GM12878 (cell line): ENCODE measurements at regions not wholly inside any gene's neighbourhood (a gene's known extent, or its start where the extent isn't known, plus 50 kb on each side); places are given as distances from the start of the nearest gene placed in this dataset.

Source experiments
- CBFB ChIP-seq: IDR thresholded peaks from 2 replicates; pipeline ENCODE4 v1.6.1; 2016; ENCODE audit warnings: antibody characterized with exemption, low read depth
- CEBPB ChIP-seq, 2 experiments: fragments of 150-350 bp in 1 of 2; IDR thresholded peaks; 2 replicates each; pipeline ENCODE4 v1.6.1; 2012 to 2014; ENCODE audit warnings: low read depth in 2 of 2, low read length in 2 of 2, borderline replicate concordance in 1 of 2, inconsistent platforms in 1 of 2
- FOS ChIP-seq: IDR thresholded peaks from 3 replicates; pipeline ENCODE4 v1.6.1; 2011; ENCODE audit warnings: borderline replicate concordance; ENCODE audit not compliant: insufficient read length; ENCODE audit errors: extremely low read depth
- POLR2A ChIP-seq: IDR thresholded peaks from 2 replicates; pipeline ENCODE4 v1.6.1; 2011; ENCODE audit warnings: low read depth, mild to moderate bottlenecking, low read length
- SMC3 ChIP-seq: IDR thresholded peaks from 2 replicates; pipeline ENCODE4 v1.6.1; 2011; ENCODE audit warnings: low read length, improper control_type of control experiment, borderline replicate concordance
- TBL1XR1 ChIP-seq: IDR thresholded peaks from 2 replicates; pipeline ENCODE4 v1.6.1; 2012; ENCODE audit warnings: low read depth, low read length, improper control_type of control experiment
- TCF3 ChIP-seq: IDR thresholded peaks from 2 replicates; pipeline ENCODE4 v1.6.1; 2012; ENCODE audit warnings: low read depth, mild to moderate bottlenecking, low read length, borderline replicate concordance; ENCODE audit not compliant: insufficient read depth
- ZNF384 ChIP-seq: IDR thresholded peaks from 2 replicates; pipeline ENCODE4 v1.6.1; 2012; ENCODE audit warnings: low read depth, mild to moderate bottlenecking, low read length, improper control_type of control experiment, borderline replicate concordance
- TF ChIP-seq, protein P1 (sequence below): fragments of 450-650 bp; IDR thresholded peaks from 2 replicates; pipeline ENCODE4 v1.6.1; 2016; ENCODE audit warnings: mild to moderate bottlenecking, moderate library complexity, borderline replicate concordance
- TF ChIP-seq, protein P2 (sequence below), 3 experiments: IDR thresholded peaks in 2 of 3; conservative IDR thresholded peaks in 1 of 3; 2 replicates each; pipeline ENCODE4 v1.5.1; 2011; ENCODE audit warnings: low read depth in 3 of 3, low read length in 3 of 3, mild to moderate bottlenecking in 3 of 3, control low read depth in 2 of 3, moderate library complexity in 2 of 3, inconsistent platforms in 1 of 3, mixed read lengths in 1 of 3; ENCODE audit not compliant: control insufficient read depth in 2 of 3, insufficient read depth in 1 of 3; ENCODE audit errors: extremely low read depth in 1 of 3
- TF ChIP-seq, protein P3 (sequence below): fragments of 450-650 bp; IDR thresholded peaks from 2 replicates; pipeline ENCODE4 v1.6.1; 2017; ENCODE audit warnings: mild to moderate bottlenecking
- TF ChIP-seq, protein P4 (sequence below): IDR thresholded peaks from 2 replicates; pipeline ENCODE4 v1.6.1; 2011; ENCODE audit warnings: low read depth, mild to moderate bottlenecking, low read length, moderate library complexity, borderline replicate concordance; ENCODE audit errors: extremely low read depth
- TF ChIP-seq, protein P5 (sequence below): fragments of 450-650 bp; formaldehyde crosslinking; IDR thresholded peaks from 2 replicates; pipeline ENCODE4 v1.5.0; 2022; ENCODE audit warnings: mild to moderate bottlenecking, missing genetic modification characterization
- TF ChIP-seq, protein P6 (sequence below): fragments of 450-650 bp; IDR thresholded peaks from 2 replicates; pipeline ENCODE4 v1.6.1; 2017; ENCODE audit warnings: antibody characterized with exemption, mild to moderate bottlenecking, moderate library complexity

DNA sequence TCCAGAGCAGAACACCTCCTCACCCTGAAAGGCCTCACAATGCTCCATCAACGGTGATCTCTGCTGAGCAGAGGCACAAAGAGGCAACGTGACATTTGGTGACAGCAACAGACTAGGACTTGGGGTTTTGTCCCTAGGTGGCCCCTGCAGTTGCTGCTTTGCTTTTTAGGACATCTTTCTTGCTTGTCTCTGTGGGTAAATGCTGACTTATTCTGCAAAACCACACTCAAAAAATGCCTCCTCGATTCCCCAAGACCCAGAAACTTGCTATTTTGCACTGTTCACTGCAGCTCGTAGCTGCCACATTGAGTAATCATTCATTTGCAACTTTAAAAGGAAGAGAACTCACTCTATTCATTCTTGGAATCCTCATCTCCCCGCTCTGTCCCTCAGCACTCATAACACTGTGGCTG is 209.9 kb downstream of the LY86 start (continued):
- TF ChIP-seq, protein P1, sequence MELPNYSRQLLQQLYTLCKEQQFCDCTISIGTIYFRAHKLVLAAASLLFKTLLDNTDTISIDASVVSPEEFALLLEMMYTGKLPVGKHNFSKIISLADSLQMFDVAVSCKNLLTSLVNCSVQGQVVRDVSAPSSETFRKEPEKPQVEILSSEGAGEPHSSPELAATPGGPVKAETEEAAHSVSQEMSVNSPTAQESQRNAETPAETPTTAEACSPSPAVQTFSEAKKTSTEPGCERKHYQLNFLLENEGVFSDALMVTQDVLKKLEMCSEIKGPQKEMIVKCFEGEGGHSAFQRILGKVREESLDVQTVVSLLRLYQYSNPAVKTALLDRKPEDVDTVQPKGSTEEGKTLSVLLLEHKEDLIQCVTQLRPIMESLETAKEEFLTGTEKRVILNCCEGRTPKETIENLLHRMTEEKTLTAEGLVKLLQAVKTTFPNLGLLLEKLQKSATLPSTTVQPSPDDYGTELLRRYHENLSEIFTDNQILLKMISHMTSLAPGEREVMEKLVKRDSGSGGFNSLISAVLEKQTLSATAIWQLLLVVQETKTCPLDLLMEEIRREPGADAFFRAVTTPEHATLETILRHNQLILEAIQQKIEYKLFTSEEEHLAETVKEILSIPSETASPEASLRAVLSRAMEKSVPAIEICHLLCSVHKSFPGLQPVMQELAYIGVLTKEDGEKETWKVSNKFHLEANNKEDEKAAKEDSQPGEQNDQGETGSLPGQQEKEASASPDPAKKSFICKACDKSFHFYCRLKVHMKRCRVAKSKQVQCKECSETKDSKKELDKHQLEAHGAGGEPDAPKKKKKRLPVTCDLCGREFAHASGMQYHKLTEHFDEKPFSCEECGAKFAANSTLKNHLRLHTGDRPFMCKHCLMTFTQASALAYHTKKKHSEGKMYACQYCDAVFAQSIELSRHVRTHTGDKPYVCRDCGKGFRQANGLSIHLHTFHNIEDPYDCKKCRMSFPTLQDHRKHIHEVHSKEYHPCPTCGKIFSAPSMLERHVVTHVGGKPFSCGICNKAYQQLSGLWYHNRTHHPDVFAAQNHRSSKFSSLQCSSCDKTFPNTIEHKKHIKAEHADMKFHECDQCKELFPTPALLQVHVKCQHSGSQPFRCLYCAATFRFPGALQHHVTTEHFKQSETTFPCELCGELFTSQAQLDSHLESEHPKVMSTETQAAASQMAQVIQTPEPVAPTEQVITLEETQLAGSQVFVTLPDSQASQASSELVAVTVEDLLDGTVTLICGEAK, result no peak
- TF ChIP-seq SMC3 (0 out of 2 replicates have a peak, but pooled peaks have one; percentile 18), TCF3 (no peak), FOS (no peak), CBFB (no peak), CEBPB (IDR thresholded peaks at IDR 0.05; ENCODE audit: borderline replicate concordance in 1 of 2, low read depth in 2 of 2, low read length in 2 of 2) (no peak), ZNF384 (no peak), TBL1XR1 (no peak), POLR2A (no peak)
- TF ChIP-seq, protein P2, sequence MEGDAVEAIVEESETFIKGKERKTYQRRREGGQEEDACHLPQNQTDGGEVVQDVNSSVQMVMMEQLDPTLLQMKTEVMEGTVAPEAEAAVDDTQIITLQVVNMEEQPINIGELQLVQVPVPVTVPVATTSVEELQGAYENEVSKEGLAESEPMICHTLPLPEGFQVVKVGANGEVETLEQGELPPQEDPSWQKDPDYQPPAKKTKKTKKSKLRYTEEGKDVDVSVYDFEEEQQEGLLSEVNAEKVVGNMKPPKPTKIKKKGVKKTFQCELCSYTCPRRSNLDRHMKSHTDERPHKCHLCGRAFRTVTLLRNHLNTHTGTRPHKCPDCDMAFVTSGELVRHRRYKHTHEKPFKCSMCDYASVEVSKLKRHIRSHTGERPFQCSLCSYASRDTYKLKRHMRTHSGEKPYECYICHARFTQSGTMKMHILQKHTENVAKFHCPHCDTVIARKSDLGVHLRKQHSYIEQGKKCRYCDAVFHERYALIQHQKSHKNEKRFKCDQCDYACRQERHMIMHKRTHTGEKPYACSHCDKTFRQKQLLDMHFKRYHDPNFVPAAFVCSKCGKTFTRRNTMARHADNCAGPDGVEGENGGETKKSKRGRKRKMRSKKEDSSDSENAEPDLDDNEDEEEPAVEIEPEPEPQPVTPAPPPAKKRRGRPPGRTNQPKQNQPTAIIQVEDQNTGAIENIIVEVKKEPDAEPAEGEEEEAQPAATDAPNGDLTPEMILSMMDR (IDR thresholded peaks at IDR 0.05 in 2 of 3, conservative IDR thresholded peaks at IDR 0.05 in 1 of 3; ENCODE audit: control insufficient read depth in 2 of 3, extremely low read depth in 1 of 3, insufficient read depth in 1 of 3, low read depth in 3 of 3, low read length in 3 of 3), result 0 out of 6 replicates have a peak, but pooled peaks of 1 of the 3 experiments have one; percentile 3
- TF ChIP-seq, protein P3, sequence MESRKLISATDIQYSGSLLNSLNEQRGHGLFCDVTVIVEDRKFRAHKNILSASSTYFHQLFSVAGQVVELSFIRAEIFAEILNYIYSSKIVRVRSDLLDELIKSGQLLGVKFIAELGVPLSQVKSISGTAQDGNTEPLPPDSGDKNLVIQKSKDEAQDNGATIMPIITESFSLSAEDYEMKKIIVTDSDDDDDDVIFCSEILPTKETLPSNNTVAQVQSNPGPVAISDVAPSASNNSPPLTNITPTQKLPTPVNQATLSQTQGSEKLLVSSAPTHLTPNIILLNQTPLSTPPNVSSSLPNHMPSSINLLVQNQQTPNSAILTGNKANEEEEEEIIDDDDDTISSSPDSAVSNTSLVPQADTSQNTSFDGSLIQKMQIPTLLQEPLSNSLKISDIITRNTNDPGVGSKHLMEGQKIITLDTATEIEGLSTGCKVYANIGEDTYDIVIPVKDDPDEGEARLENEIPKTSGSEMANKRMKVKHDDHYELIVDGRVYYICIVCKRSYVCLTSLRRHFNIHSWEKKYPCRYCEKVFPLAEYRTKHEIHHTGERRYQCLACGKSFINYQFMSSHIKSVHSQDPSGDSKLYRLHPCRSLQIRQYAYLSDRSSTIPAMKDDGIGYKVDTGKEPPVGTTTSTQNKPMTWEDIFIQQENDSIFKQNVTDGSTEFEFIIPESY, result no peak
- TF ChIP-seq, protein P4, sequence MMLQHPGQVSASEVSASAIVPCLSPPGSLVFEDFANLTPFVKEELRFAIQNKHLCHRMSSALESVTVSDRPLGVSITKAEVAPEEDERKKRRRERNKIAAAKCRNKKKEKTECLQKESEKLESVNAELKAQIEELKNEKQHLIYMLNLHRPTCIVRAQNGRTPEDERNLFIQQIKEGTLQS, result no peak
- TF ChIP-seq, protein P5, sequence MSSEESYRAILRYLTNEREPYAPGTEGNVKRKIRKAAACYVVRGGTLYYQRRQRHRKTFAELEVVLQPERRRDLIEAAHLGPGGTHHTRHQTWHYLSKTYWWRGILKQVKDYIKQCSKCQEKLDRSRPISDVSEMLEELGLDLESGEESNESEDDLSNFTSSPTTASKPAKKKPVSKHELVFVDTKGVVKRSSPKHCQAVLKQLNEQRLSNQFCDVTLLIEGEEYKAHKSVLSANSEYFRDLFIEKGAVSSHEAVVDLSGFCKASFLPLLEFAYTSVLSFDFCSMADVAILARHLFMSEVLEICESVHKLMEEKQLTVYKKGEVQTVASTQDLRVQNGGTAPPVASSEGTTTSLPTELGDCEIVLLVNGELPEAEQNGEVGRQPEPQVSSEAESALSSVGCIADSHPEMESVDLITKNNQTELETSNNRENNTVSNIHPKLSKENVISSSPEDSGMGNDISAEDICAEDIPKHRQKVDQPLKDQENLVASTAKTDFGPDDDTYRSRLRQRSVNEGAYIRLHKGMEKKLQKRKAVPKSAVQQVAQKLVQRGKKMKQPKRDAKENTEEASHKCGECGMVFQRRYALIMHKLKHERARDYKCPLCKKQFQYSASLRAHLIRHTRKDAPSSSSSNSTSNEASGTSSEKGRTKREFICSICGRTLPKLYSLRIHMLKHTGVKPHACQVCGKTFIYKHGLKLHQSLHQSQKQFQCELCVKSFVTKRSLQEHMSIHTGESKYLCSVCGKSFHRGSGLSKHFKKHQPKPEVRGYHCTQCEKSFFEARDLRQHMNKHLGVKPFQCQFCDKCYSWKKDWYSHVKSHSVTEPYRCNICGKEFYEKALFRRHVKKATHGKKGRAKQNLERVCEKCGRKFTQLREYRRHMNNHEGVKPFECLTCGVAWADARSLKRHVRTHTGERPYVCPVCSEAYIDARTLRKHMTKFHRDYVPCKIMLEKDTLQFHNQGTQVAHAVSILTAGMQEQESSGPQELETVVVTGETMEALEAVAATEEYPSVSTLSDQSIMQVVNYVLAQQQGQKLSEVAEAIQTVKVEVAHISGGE (CRISPR knock-in tag), result no peak
- TF ChIP-seq, protein P6, sequence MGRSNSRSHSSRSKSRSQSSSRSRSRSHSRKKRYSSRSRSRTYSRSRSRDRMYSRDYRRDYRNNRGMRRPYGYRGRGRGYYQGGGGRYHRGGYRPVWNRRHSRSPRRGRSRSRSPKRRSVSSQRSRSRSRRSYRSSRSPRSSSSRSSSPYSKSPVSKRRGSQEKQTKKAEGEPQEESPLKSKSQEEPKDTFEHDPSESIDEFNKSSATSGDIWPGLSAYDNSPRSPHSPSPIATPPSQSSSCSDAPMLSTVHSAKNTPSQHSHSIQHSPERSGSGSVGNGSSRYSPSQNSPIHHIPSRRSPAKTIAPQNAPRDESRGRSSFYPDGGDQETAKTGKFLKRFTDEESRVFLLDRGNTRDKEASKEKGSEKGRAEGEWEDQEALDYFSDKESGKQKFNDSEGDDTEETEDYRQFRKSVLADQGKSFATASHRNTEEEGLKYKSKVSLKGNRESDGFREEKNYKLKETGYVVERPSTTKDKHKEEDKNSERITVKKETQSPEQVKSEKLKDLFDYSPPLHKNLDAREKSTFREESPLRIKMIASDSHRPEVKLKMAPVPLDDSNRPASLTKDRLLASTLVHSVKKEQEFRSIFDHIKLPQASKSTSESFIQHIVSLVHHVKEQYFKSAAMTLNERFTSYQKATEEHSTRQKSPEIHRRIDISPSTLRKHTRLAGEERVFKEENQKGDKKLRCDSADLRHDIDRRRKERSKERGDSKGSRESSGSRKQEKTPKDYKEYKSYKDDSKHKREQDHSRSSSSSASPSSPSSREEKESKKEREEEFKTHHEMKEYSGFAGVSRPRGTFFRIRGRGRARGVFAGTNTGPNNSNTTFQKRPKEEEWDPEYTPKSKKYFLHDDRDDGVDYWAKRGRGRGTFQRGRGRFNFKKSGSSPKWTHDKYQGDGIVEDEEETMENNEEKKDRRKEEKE, result no peak
